ENCODE measurements at regions not wholly inside any gene's neighbourhood (a gene's known extent, or its start where the extent isn't known, plus 50 kb on each side); places are given as distances from the start of the nearest gene placed in this dataset.

GRCh38 chr5:54695198-54695966 lies 177.8 kb downstream of the SNX18 start:
- DNase-seq (peak in 1 of 3 donors; percentile 39), ATAC-seq (peak; percentile 65 to 93 (median 76))
- 46% methylated on average over 5 of the region's 5 CpGs for WGBS (ENCODE audit: insufficient coverage, low coverage, low lambda C conversion rate, missing lambda C conversion rate)
- TF ChIP-seq POLR2A (IDR thresholded peaks at IDR 0.05) (no peak), CTCF (IDR thresholded peaks at IDR 0.05) (no peak)
- Histone ChIP-seq H3K4me1 (no peaks in the 10 kb centered on the region), H3K9me3 (no peaks in the 10 kb centered on the region), H3K27me3 (no peaks in the 10 kb centered on the region), H3K36me3 (no peaks in the 10 kb centered on the region), H3K4me3 (no peak overlapping the region), H3K27ac (no peak overlapping the region)
- intact Hi-C loops (cut with DNase I), result no loop called here

GRCh38 chr5:54693936-54694657 lies 176.5 kb downstream of the SNX18 start:
- Histone ChIP-seq H3K4me1 (no peaks in the 10 kb centered on the region), H3K9me3 (no peaks in the 10 kb centered on the region), H3K36me3 (no peaks in the 10 kb centered on the region), H3K27me3 (no peaks in the 10 kb centered on the region), H3K27ac (no peak overlapping the region), H3K4me3 (no peak overlapping the region)
- TF ChIP-seq CTCF (IDR thresholded peaks at IDR 0.05) (no peak), POLR2A (IDR thresholded peaks at IDR 0.05) (no peak)
- 100% methylated on average over 1 of the region's 7 CpGs for WGBS (ENCODE audit: insufficient coverage, low coverage, low lambda C conversion rate, missing lambda C conversion rate)
- intact Hi-C loops (cut with DNase I), result no loop called here
- ATAC-seq (no peak), DNase-seq (no peak)

GRCh38 chr5:54692631-54693030 lies 175.1 kb downstream of the SNX18 start:
- ATAC-seq (no peak), DNase-seq (no peak)
- H3K4me3 ChIP-seq, result no peak overlapping the region
- no peaks in the 10 kb centered on the region for H3K27me3 ChIP-seq
- H3K4me1 ChIP-seq, result no peaks in the 10 kb centered on the region
- 69% methylated on average over 4 of the region's 4 CpGs for WGBS (ENCODE audit: insufficient coverage, low coverage, low lambda C conversion rate, missing lambda C conversion rate)
- intact Hi-C loops (cut with DNase I), result no loop called here
- H3K9me3 ChIP-seq, result no peaks in the 10 kb centered on the region
- no peak overlapping the region for H3K27ac ChIP-seq
- no peaks in the 10 kb centered on the region for H3K36me3 ChIP-seq
- TF ChIP-seq POLR2A (IDR thresholded peaks at IDR 0.05) (no peak), CTCF (IDR thresholded peaks at IDR 0.05) (no peak)

- no peak overlapping the region for H3K27ac ChIP-seq
- TF ChIP-seq CTCF (IDR thresholded peaks at IDR 0.05) (no peak), POLR2A (IDR thresholded peaks at IDR 0.05) (no peak)
- intact Hi-C loops (cut with DNase I), result no loop called here
- H3K27me3 ChIP-seq, result no peaks in the 10 kb centered on the region
- WGBS (ENCODE audit: insufficient coverage, low coverage, low lambda C conversion rate, missing lambda C conversion rate), result 63% methylated on average over 3 of the region's 3 CpGs
- DNase-seq (no peak), ATAC-seq (peak in 2 of 4 donors; percentile 31 to 51)
- H3K4me3 ChIP-seq, result no peak overlapping the region
- no peaks in the 10 kb centered on the region for H3K9me3 ChIP-seq
- H3K4me1 ChIP-seq, result no peaks in the 10 kb centered on the region
- H3K36me3 ChIP-seq, result no peaks in the 10 kb centered on the region
Observed at GRCh38 chr5:54691656-54692055, 174.1 kb downstream of the SNX18 start.

Data from right lobe of liver (tissue), 6 donors.